ENCODE measurements at regions not wholly inside any gene's neighbourhood (a gene's known extent, or its start where the extent isn't known, plus 50 kb on each side); places are given as distances from the start of the nearest gene placed in this dataset.

- TF ChIP-seq, protein P1, sequence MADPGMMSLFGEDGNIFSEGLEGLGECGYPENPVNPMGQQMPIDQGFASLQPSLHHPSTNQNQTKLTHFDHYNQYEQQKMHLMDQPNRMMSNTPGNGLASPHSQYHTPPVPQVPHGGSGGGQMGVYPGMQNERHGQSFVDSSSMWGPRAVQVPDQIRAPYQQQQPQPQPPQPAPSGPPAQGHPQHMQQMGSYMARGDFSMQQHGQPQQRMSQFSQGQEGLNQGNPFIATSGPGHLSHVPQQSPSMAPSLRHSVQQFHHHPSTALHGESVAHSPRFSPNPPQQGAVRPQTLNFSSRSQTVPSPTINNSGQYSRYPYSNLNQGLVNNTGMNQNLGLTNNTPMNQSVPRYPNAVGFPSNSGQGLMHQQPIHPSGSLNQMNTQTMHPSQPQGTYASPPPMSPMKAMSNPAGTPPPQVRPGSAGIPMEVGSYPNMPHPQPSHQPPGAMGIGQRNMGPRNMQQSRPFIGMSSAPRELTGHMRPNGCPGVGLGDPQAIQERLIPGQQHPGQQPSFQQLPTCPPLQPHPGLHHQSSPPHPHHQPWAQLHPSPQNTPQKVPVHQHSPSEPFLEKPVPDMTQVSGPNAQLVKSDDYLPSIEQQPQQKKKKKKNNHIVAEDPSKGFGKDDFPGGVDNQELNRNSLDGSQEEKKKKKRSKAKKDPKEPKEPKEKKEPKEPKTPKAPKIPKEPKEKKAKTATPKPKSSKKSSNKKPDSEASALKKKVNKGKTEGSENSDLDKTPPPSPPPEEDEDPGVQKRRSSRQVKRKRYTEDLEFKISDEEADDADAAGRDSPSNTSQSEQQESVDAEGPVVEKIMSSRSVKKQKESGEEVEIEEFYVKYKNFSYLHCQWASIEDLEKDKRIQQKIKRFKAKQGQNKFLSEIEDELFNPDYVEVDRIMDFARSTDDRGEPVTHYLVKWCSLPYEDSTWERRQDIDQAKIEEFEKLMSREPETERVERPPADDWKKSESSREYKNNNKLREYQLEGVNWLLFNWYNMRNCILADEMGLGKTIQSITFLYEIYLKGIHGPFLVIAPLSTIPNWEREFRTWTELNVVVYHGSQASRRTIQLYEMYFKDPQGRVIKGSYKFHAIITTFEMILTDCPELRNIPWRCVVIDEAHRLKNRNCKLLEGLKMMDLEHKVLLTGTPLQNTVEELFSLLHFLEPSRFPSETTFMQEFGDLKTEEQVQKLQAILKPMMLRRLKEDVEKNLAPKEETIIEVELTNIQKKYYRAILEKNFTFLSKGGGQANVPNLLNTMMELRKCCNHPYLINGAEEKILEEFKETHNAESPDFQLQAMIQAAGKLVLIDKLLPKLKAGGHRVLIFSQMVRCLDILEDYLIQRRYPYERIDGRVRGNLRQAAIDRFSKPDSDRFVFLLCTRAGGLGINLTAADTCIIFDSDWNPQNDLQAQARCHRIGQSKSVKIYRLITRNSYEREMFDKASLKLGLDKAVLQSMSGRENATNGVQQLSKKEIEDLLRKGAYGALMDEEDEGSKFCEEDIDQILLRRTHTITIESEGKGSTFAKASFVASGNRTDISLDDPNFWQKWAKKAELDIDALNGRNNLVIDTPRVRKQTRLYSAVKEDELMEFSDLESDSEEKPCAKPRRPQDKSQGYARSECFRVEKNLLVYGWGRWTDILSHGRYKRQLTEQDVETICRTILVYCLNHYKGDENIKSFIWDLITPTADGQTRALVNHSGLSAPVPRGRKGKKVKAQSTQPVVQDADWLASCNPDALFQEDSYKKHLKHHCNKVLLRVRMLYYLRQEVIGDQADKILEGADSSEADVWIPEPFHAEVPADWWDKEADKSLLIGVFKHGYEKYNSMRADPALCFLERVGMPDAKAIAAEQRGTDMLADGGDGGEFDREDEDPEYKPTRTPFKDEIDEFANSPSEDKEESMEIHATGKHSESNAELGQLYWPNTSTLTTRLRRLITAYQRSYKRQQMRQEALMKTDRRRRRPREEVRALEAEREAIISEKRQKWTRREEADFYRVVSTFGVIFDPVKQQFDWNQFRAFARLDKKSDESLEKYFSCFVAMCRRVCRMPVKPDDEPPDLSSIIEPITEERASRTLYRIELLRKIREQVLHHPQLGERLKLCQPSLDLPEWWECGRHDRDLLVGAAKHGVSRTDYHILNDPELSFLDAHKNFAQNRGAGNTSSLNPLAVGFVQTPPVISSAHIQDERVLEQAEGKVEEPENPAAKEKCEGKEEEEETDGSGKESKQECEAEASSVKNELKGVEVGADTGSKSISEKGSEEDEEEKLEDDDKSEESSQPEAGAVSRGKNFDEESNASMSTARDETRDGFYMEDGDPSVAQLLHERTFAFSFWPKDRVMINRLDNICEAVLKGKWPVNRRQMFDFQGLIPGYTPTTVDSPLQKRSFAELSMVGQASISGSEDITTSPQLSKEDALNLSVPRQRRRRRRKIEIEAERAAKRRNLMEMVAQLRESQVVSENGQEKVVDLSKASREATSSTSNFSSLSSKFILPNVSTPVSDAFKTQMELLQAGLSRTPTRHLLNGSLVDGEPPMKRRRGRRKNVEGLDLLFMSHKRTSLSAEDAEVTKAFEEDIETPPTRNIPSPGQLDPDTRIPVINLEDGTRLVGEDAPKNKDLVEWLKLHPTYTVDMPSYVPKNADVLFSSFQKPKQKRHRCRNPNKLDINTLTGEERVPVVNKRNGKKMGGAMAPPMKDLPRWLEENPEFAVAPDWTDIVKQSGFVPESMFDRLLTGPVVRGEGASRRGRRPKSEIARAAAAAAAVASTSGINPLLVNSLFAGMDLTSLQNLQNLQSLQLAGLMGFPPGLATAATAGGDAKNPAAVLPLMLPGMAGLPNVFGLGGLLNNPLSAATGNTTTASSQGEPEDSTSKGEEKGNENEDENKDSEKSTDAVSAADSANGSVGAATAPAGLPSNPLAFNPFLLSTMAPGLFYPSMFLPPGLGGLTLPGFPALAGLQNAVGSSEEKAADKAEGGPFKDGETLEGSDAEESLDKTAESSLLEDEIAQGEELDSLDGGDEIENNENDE (IDR thresholded peaks at IDR 0.05; ENCODE audit: insufficient replicate concordance, low read length): no peak
- no peak for TF ChIP-seq POLR2AphosphoS5 (IDR thresholded peaks at IDR 0.05; ENCODE audit: low read depth, low read length)
- no peak for TF ChIP-seq CHD2 (IDR thresholded peaks at IDR 0.05; ENCODE audit: low read length)
- TF ChIP-seq, protein P2, sequence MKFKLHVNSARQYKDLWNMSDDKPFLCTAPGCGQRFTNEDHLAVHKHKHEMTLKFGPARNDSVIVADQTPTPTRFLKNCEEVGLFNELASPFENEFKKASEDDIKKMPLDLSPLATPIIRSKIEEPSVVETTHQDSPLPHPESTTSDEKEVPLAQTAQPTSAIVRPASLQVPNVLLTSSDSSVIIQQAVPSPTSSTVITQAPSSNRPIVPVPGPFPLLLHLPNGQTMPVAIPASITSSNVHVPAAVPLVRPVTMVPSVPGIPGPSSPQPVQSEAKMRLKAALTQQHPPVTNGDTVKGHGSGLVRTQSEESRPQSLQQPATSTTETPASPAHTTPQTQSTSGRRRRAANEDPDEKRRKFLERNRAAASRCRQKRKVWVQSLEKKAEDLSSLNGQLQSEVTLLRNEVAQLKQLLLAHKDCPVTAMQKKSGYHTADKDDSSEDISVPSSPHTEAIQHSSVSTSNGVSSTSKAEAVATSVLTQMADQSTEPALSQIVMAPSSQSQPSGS (IDR thresholded peaks at IDR 0.05; ENCODE audit: low read length): no peak
- TF ChIP-seq FOSL1 (IDR thresholded peaks at IDR 0.05; ENCODE audit: insufficient read depth, low read depth, low read length): no peak
Measured at GRCh38 chr5:85931220-85931619, 686.5 kb upstream of the COX7C start (continued).

Data from H1 (cell line).